Stimulated activated CD4-positive, alpha-beta T cell treated with anti-CD3 and anti-CD28 coated beads, Interleukin-12 subunit alpha, Interleukin-12 subunit beta, amount 100 ng/mL, for 48 hours (primary cell): ENCODE measurements at regions not wholly inside any gene's neighbourhood (a gene's known extent, or its start where the extent isn't known, plus 50 kb on each side); places are given as distances from the start of the nearest gene placed in this dataset.
"Not testable (repeated sequence)": the region's sequence is repeated elsewhere in the genome, so short reads cannot be mapped to it uniquely, and the experiment has no call there.

Source experiments
- DNase-seq, 3 donors: peaks; one replicate each; pipeline ENCODE4 v3.0.0-alpha.2; 2020; ENCODE audit warnings: low read depth in 2 of 3, low spot score in 1 of 3

- no peak for DNase-seq
These were observed 1224.4 kb upstream of the LRRTM1 start for GRCh38 chr2:81528852-81529480.

- no peak for DNase-seq
These were observed 1218.8 kb upstream of the LRRTM1 start for GRCh38 chr2:81523344-81523743.

DNA sequence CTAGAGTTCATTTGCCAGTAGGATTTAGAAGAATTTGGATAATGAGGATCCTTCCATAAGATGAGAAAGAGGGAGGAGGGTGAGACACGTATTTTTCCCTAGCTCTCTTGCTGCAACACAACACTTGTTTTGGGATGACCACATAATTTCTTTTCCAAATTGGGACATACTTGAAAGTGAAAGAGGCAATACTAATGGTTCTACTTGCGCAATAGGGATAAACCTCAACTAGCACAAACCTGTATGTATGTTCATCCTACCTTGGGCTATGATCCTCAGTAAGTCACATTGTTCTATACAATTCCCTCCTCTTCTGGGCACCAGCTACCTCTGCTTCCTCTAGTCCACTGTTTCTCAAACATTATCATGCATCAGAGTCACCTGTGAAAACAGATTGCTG, 1208.8 kb upstream of the LRRTM1 start:
- no peak for DNase-seq

DNA sequence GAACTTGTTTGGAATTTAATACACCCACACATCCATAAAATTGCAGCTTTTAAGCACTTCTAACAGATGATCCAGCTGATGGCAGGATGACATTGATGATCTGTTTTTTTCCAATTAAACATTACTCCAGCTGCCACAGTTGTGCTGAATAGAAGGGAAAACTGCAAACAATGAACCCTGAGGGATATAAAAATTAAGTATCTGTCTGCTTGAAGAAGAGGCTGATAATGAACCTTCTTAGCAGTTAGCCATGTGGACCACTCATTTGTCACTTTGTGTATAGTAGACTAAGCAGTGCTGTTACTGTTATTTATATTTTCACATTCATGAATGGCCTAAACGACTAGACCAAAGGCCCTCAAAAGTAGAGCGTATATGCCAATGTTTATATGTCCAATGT, 1201.0 kb upstream of the LRRTM1 start:
- DNase-seq, result no peak

- DNase-seq, result no peak
These were observed 1191.0 kb upstream of the LRRTM1 start for GRCh38 chr2:81495556-81495955.

DNA sequence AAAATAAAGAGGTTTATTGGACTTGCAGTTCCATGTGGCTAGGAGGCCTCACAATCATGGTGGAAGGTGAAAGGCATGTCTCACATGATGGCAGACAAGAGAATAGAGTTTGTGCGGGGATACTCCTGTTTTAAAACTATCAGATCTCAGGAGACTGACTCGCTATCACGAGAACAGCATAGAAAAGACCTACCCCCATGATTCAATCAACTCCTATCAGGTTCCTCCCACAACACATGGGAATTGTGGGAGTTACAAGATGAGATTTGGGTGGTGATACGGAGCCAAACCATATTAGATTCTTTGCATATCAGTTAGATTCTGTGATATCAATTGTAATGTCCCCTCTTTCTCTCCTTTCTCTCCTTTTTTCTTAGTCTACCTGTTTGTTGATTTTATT, 1178.7 kb upstream of the LRRTM1 start:
- DNase-seq, result no peak

- no peak for DNase-seq
These were observed 1177.4 kb upstream of the LRRTM1 start for GRCh38 chr2:81481994-81482368.

GRCh38 chr2:81481242-81481993, 1176.9 kb upstream of the LRRTM1 start:
- DNase-seq, result no peak

- DNase-seq, result no peak
These were observed 1162.5 kb upstream of the LRRTM1 start for GRCh38 chr2:81467096-81467495.

DNA sequence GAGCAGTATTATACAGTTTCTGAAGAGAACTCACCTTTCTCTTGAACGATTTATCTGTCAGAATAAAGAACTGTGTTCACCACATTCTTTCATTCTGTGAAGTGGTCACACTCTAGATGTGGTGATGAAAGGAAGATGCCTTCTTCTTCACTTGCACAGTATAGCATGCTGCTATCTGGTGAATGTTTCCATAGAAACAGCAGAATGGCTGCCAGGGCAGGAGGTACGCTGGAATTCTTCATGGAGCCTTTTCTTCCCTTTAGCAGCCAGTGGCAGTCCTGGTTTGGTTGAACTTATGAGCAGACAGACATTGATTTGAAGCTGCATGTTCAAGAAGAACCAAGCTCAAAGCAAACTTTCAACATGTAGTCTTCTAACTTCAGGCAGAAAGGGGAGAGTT, 1157.9 kb upstream of the LRRTM1 start:
- no peak for DNase-seq

DNA sequence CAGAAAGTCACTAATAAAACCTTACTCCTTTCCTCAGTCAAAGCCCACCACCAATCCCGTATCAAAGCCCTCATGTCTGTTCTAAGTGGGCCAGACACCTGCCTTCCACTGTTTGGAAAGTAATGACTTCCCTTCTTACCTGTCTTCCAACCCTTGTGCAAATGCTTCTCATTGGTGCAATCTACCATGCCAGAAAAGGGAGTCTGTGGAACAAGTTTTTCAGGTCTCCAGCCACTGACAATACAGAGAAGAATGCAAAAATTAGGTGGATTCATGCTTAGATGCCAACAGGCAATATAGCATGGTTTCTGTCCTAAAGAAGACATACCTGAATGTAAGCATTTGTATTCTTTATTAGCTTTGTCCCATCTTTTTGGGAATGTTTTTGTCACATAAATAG, 1140.6 kb upstream of the LRRTM1 start:
- no peak for DNase-seq

GRCh38 chr2:81437456-81438000, 1133.0 kb upstream of the LRRTM1 start:
- no peak for DNase-seq

GRCh38 chr2:81436256-81436655, 1131.7 kb upstream of the LRRTM1 start:
- no peak for DNase-seq

GRCh38 chr2:81412681-81413080, 1108.1 kb upstream of the LRRTM1 start:
- no peak for DNase-seq

DNA sequence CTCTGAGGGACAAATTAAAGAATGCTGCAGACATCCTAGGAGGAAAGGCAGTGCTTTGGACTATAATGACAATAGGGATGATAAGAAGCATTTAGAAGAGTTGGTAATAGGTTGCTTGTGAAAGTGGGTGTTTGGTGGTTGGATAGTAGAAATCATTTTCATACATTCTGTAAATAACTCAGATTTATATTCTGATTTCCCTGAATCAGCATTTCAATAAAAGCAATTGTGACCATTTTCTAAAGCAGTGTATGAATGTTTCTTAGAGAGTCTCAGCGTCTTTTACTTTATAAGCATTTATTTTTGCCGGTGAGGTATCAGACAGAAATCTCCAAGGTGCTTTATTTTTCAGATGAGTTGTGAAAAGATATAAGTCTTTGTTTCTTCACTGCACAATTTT, 1099.0 kb upstream of the LRRTM1 start:
- no peak for DNase-seq

GRCh38 chr2:81396417-81397019, 1092.0 kb upstream of the LRRTM1 start:
- DNase-seq, result no peak

GRCh38 chr2:81395746-81396145, 1091.2 kb upstream of the LRRTM1 start:
- no peak for DNase-seq

- DNase-seq, result peak in 1 of 3 donors; percentile 2
These were observed 1084.7 kb upstream of the LRRTM1 start for GRCh38 chr2:81389203-81389602.

- no peak for DNase-seq
These were observed 1059.2 kb upstream of the LRRTM1 start for GRCh38 chr2:81363800-81364199.

- DNase-seq, result not testable (repeated sequence)
These were observed 1057.9 kb upstream of the LRRTM1 start for GRCh38 chr2:81362468-81362867.

GRCh38 chr2:81355436-81355835, 1050.9 kb upstream of the LRRTM1 start:
- DNase-seq, result no peak

- DNase-seq, result no peak
These were observed 1029.5 kb upstream of the LRRTM1 start for GRCh38 chr2:81334046-81334445.
